Trophoblast cell (in vitro differentiated cells and primary cell): ENCODE measurements at regions not wholly inside any gene's neighbourhood (a gene's known extent, or its start where the extent isn't known, plus 50 kb on each side); places are given as distances from the start of the nearest gene placed in this dataset.

Experiments used
- DNase-seq, 2 donors: peaks; one replicate each; pipeline ENCODE4 v3.0.0-alpha.2; 2016
- H2AFZ ChIP-seq: 2 replicates; pipeline ENCODE4 v1.6.1; 2013; ENCODE audit warnings: low read length, moderate library complexity, mild to moderate bottlenecking; ENCODE audit not compliant: insufficient read depth, poor library complexity
- H2AK5ac ChIP-seq: 2 replicates; pipeline ENCODE4 v1.6.1; 2013; ENCODE audit warnings: mild to moderate bottlenecking, low read length
- H2BK120ac ChIP-seq: 2 replicates; pipeline ENCODE4 v1.6.1; 2013; ENCODE audit warnings: low read length, mild to moderate bottlenecking, moderate library complexity; ENCODE audit not compliant: insufficient read depth, poor library complexity
- H2BK12ac ChIP-seq: 2 replicates; pipeline ENCODE4 v1.6.1; 2013; ENCODE audit warnings: mild to moderate bottlenecking, low read length, moderate library complexity
- H2BK5ac ChIP-seq: 2 replicates; pipeline ENCODE4 v1.6.1; 2013; ENCODE audit warnings: low read length, low read depth, moderate library complexity, mild to moderate bottlenecking; ENCODE audit not compliant: poor library complexity
- H3K14ac ChIP-seq: 2 replicates; pipeline ENCODE4 v1.6.1; 2013; ENCODE audit warnings: mild to moderate bottlenecking, low read length
- H3K18ac ChIP-seq: 2 replicates; pipeline ENCODE4 v1.6.1; 2013; ENCODE audit warnings: mild to moderate bottlenecking, low read length
- H3K23ac ChIP-seq: 2 replicates; pipeline ENCODE4 v1.6.1; 2013; ENCODE audit warnings: low read length
- H3K27ac ChIP-seq: 2 replicates; pipeline ENCODE4 v1.5.1; 2013; ENCODE audit warnings: low read depth, mild to moderate bottlenecking, inconsistent platforms, low read length, moderate library complexity
- H3K27me3 ChIP-seq: 2 replicates; pipeline ENCODE4 v1.6.1; 2013; ENCODE audit warnings: inconsistent platforms, mild to moderate bottlenecking, low read length, moderate library complexity; ENCODE audit not compliant: insufficient read depth
- H3K36me3 ChIP-seq, 2 experiments: 1 replicate in 1 of 2; 2 replicates in 1 of 2; pipeline ENCODE4 v1.6.1; 2013; ENCODE audit warnings: low read length in 2 of 2, mild to moderate bottlenecking in 2 of 2, moderate library complexity in 1 of 2; ENCODE audit not compliant: insufficient read depth in 2 of 2, control insufficient read depth in 1 of 2
- H3K4ac ChIP-seq: 2 replicates; pipeline ENCODE4 v1.6.1; 2013; ENCODE audit warnings: low read depth, mild to moderate bottlenecking, low read length, moderate library complexity
- H3K4me1 ChIP-seq, 2 experiments: 1 replicate in 1 of 2; 2 replicates in 1 of 2; pipeline ENCODE4 v1.6.1; 2013; ENCODE audit warnings: low read length in 2 of 2, mild to moderate bottlenecking in 2 of 2, moderate library complexity in 1 of 2; ENCODE audit not compliant: insufficient read depth in 2 of 2, control insufficient read depth in 1 of 2
- H3K4me2 ChIP-seq: 2 replicates; pipeline ENCODE4 v1.6.1; 2013; ENCODE audit warnings: inconsistent platforms, mild to moderate bottlenecking, low read length, moderate library complexity
- H3K4me3 ChIP-seq: 2 replicates; pipeline ENCODE4 v1.5.1; 2013; ENCODE audit warnings: mild to moderate bottlenecking, low read depth, low read length, inconsistent platforms
- H3K79me1 ChIP-seq: one replicate; pipeline ENCODE4 v1.6.1; 2013; ENCODE audit warnings: low read length
- H3K79me2 ChIP-seq: 2 replicates; pipeline ENCODE4 v1.6.1; 2013; ENCODE audit warnings: low read length, mild to moderate bottlenecking; ENCODE audit not compliant: control insufficient read depth, insufficient read depth, poor library complexity
- H3K9ac ChIP-seq: 2 replicates; pipeline ENCODE4 v1.6.1; 2013; ENCODE audit warnings: mild to moderate bottlenecking, low read length
- H3K9me3 ChIP-seq: 2 replicates; pipeline ENCODE4 v1.6.1; 2013; ENCODE audit warnings: low read depth, mild to moderate bottlenecking, control low read depth, inconsistent platforms, low read length; ENCODE audit not compliant: insufficient read depth
- H4K12ac ChIP-seq: 2 replicates; pipeline ENCODE4 v1.6.1; 2013; ENCODE audit warnings: low read depth, mild to moderate bottlenecking, low read length, moderate library complexity
- H4K8ac ChIP-seq: 2 replicates; pipeline ENCODE4 v1.6.1; 2013; ENCODE audit warnings: low read depth, mild to moderate bottlenecking, low read length, moderate library complexity
- H4K91ac ChIP-seq: one replicate; pipeline ENCODE4 v1.6.1; 2013; ENCODE audit warnings: low read depth, mild to moderate bottlenecking, low read length, moderate library complexity
- WGBS: extraction: QIAGEN DNeasy Blood & Tissue Kit; methylation state at CpG from one replicate; pipeline ENCODE4 v1.1.7; 2013; ENCODE audit warnings: missing lambda C conversion rate; ENCODE audit not compliant: insufficient read length, insufficient coverage; ENCODE audit errors: extremely low coverage; 5-methylcytosine and 5-hydroxymethylcytosine counted together

DNA sequence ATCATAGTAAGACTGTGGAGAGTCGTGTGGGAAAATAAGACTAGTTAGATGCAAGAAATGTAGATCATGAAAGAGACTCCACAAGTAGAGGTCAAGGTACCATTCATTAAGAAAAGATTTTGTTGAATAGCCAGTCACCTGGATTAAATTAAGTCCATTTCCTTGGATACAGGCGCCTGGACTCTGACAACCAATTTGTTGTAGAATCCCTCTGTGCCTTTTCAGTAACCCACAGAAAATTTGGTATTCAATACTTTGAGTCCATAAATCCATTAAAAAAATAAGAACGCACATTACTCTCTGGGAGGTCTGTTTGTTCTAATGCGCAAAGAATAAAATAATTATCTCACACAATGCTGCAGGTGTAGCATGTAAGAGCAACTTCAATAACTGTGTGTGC lies 469.4 kb downstream of the KLF12 start:
- H3K4me1 ChIP-seq: no peaks in the 10 kb centered on the region
- H3K9ac ChIP-seq: no peak overlapping the region
- H3K79me1 ChIP-seq: no peaks in the 10 kb centered on the region
- H2AFZ ChIP-seq: no peak overlapping the region
- H3K4me3 ChIP-seq: no peak overlapping the region
- no peak overlapping the region for H3K18ac ChIP-seq
- H3K36me3 ChIP-seq: no peaks in the 10 kb centered on the region
- no peak for DNase-seq
- H2AK5ac ChIP-seq: no peak overlapping the region
- no peak overlapping the region for H3K4ac ChIP-seq
- no peak overlapping the region for H2BK120ac ChIP-seq
- H4K91ac ChIP-seq: no peak overlapping the region
- H3K27me3 ChIP-seq: no peaks in the 10 kb centered on the region
- no peak overlapping the region for H3K23ac ChIP-seq
- no peak overlapping the region for H2BK5ac ChIP-seq
- no peak overlapping the region for H3K14ac ChIP-seq
- H3K79me2 ChIP-seq: no peaks in the 10 kb centered on the region
- no CpG with 5 or more reads among the region's 4 CpGs for WGBS
- H2BK12ac ChIP-seq: no peak overlapping the region
- H3K4me2 ChIP-seq: no peak overlapping the region
- H4K12ac ChIP-seq: no peak overlapping the region
- H3K27ac ChIP-seq: no peak overlapping the region
- peaks cover 2% of the 10 kb centered on the region for H3K9me3 ChIP-seq
- H4K8ac ChIP-seq: no peak overlapping the region

DNA sequence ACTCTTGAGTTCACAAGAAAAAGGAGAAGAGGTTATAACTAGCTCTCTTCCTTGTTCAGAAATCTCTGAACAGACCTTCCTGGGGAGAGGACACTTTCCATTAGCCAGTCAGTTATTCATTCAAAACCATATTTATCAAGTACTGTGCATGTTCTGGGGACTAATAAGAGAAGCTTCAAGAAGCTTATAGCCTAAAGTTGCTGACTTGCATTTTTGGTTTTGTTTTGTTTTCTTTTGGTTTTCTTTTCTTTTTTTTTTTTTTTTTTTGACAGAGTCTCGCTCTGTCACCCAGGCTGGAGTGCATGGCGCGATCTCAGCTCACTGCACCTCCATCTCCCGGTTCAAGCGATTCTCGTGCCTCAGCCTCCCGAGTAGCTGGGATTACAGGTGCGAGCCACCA lies 471.4 kb downstream of the KLF12 start:
- no peak overlapping the region for H2BK12ac ChIP-seq
- H3K4ac ChIP-seq: no peak overlapping the region
- H4K12ac ChIP-seq: no peak overlapping the region
- no peak overlapping the region for H2AK5ac ChIP-seq
- H3K9ac ChIP-seq: no peak overlapping the region
- H4K91ac ChIP-seq: no peak overlapping the region
- H3K14ac ChIP-seq: no peak overlapping the region
- no peak overlapping the region for H3K18ac ChIP-seq
- no peaks in the 10 kb centered on the region for H3K79me2 ChIP-seq
- no peak overlapping the region for H3K27ac ChIP-seq
- no peak overlapping the region for H2BK120ac ChIP-seq
- no peaks in the 10 kb centered on the region for H3K79me1 ChIP-seq
- H3K36me3 ChIP-seq: no peaks in the 10 kb centered on the region
- H3K23ac ChIP-seq: no peak overlapping the region
- no peak for DNase-seq
- no peak overlapping the region for H2AFZ ChIP-seq
- no peaks in the 10 kb centered on the region for H3K27me3 ChIP-seq
- H3K4me3 ChIP-seq: no peak overlapping the region
- H3K4me2 ChIP-seq: no peak overlapping the region
- H3K4me1 ChIP-seq: no peaks in the 10 kb centered on the region
- no peak overlapping the region for H2BK5ac ChIP-seq
- peaks cover 2% of the 10 kb centered on the region for H3K9me3 ChIP-seq
- H4K8ac ChIP-seq: no peak overlapping the region
- WGBS: no CpG with 5 or more reads among the region's 8 CpGs

DNA sequence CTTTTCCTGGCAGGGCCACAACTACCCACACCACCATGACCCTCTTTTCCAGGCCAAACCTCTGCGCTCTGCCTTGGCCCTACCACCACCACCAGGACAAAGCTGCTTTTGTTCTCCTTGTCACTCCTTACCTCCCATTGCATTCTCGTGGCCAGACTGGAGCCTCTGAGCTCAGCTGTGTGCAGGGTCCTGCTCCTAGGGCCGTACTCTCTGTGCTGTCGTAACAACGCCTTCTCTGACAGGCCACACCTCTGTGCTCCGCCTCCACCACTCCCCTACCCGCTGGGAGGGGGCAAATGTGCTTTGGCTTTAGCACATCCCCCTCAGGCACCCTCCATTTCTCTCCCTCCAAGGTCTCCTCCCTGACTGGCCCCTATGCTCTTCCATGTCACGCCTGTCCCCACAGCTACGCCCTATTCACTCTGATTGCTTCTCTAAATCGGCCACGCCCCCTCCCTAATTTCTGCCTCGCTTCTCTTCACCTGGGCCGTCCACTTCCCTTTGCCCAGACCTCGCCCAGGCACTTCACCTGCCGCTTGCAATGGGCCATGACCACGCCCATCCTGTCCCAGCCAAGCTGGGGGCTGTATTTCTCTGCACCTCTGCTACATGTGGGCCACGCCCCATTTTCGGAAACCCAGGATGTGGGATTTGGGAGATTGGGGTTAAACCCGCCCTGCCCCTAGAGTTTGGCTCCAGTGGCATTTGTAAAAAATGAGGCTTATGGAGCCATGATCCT lies 472.3 kb downstream of the KLF12 start:
- Histone ChIP-seq H2AFZ (no peak overlapping the region), H2BK120ac (no peak overlapping the region), H3K4ac (no peak overlapping the region), H4K91ac (no peak overlapping the region), H3K79me2 (no peaks in the 10 kb centered on the region), H3K27ac (no peak overlapping the region), H3K23ac (no peak overlapping the region), H3K36me3 (no peaks in the 10 kb centered on the region), H4K12ac (no peak overlapping the region), H3K4me2 (no peak overlapping the region), H3K27me3 (no peaks in the 10 kb centered on the region), H3K9ac (no peak overlapping the region), H2BK12ac (no peak overlapping the region), H2AK5ac (no peak overlapping the region), H2BK5ac (no peak overlapping the region), H3K14ac (no peak overlapping the region), H4K8ac (no peak overlapping the region), H3K4me1 (no peaks in the 10 kb centered on the region), H3K18ac (no peak overlapping the region), H3K9me3 (peaks cover 2% of the 10 kb centered on the region), H3K79me1 (no peaks in the 10 kb centered on the region), H3K4me3 (no peak overlapping the region)
- DNase-seq: no peak
- no CpG with 5 or more reads among the region's 19 CpGs for WGBS

GRCh38 chr13:73661066-73661465 lies 473.1 kb downstream of the KLF12 start:
- H3K4me1 ChIP-seq: no peaks in the 10 kb centered on the region
- no peak overlapping the region for H3K9ac ChIP-seq
- H3K23ac ChIP-seq: no peak overlapping the region
- no peak overlapping the region for H2BK12ac ChIP-seq
- no peaks in the 10 kb centered on the region for H3K79me1 ChIP-seq
- H2BK5ac ChIP-seq: no peak overlapping the region
- H4K8ac ChIP-seq: no peak overlapping the region
- no peak overlapping the region for H2BK120ac ChIP-seq
- H3K4me3 ChIP-seq: no peak overlapping the region
- no peak overlapping the region for H4K91ac ChIP-seq
- H4K12ac ChIP-seq: no peak overlapping the region
- 100% methylated on average over 1 of the region's 10 CpGs for WGBS
- no peak for DNase-seq
- no peak overlapping the region for H3K14ac ChIP-seq
- no peak overlapping the region for H2AK5ac ChIP-seq
- H3K27me3 ChIP-seq: no peaks in the 10 kb centered on the region
- H3K4me2 ChIP-seq: no peak overlapping the region
- peaks cover 2% of the 10 kb centered on the region for H3K9me3 ChIP-seq
- no peaks in the 10 kb centered on the region for H3K79me2 ChIP-seq
- H2AFZ ChIP-seq: no peak overlapping the region
- H3K18ac ChIP-seq: no peak overlapping the region
- H3K27ac ChIP-seq: no peak overlapping the region
- H3K4ac ChIP-seq: no peak overlapping the region
- H3K36me3 ChIP-seq: no peaks in the 10 kb centered on the region
